SH-SY5Y (cell line): ENCODE measurements at regions not wholly inside any gene's neighbourhood (a gene's known extent, or its start where the extent isn't known, plus 50 kb on each side); places are given as distances from the start of the nearest gene placed in this dataset.

Experiments used
- GATA2 ChIP-seq: IDR thresholded peaks from 2 replicates; pipeline ENCODE4 v1.6.1; 2011; ENCODE audit warnings: mild to moderate bottlenecking, low read depth, low read length
- GATA3 ChIP-seq: IDR thresholded peaks from 2 replicates; pipeline ENCODE4 v1.6.1; 2011; ENCODE audit warnings: low read depth, mild to moderate bottlenecking, low read length, moderate library complexity

- TF ChIP-seq GATA2 (no peak), GATA3 (no peak)
Measured at GRCh38 chr4:8687083-8687482, 94.5 kb downstream of the CPZ start.
